Gastroesophageal sphincter (tissue), 3 donors: ENCODE measurements at regions not wholly inside any gene's neighbourhood (a gene's known extent, or its start where the extent isn't known, plus 50 kb on each side); places are given as distances from the start of the nearest gene placed in this dataset.

Source experiments
- CTCF ChIP-seq, 4 experiments: fragments of 200-600 bp in 2 of 4; fragments of 450-650 bp in 2 of 4; sonication (generic) in 1 of 4; IDR thresholded peaks; one replicate each; pipeline ENCODE4 v1.5.1; 2017 to 2019; ENCODE audit warnings: antibody characterized with exemption in 4 of 4, mild to moderate bottlenecking in 2 of 4, moderate library complexity in 2 of 4
- EP300 ChIP-seq: sonication (generic); formaldehyde crosslinking; IDR thresholded peaks from one replicate; pipeline ENCODE4 v1.6.1; 2017; ENCODE audit warnings: antibody characterized with exemption, mild to moderate bottlenecking
- POLR2AphosphoS5 ChIP-seq: sonication (generic); formaldehyde crosslinking; IDR thresholded peaks from one replicate; pipeline ENCODE4 v1.6.1; 2017; ENCODE audit warnings: antibody characterized with exemption

DNA sequence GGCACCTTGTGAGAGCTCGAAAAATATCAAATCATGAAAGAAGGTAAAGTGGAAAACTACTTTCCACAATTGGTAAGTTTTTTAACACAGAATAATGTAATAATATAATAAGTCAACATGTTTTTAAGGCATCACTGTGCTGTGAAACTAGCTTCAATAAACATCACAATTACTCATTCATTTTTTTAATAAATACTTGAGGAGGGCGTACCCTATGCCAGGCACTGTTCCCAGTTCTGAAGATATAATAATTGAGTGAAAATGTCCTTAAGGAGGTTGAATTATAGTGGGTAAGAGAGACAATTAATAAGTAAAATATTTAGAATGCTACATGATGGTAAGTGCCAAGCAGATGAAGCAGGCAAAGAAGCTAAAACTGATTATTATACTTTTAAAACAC is 381.4 kb downstream of the ELAVL2 start:
- TF ChIP-seq EP300, result no peak
- TF ChIP-seq CTCF (IDR thresholded peaks at IDR 0.05), result no peak
- no peak for TF ChIP-seq POLR2AphosphoS5
